T47D (cell line): ENCODE measurements at regions not wholly inside any gene's neighbourhood (a gene's known extent, or its start where the extent isn't known, plus 50 kb on each side); places are given as distances from the start of the nearest gene placed in this dataset.

Experiments
- DNase-seq, 2 experiments: peaks; one replicate each; pipeline versions ENCODE4 v3.0.0 to v3.0.0-alpha.2; 2011 to 2012; ENCODE audit warnings: low read depth in 1 of 2, low spot score in 1 of 2
- JUND ChIP-seq: IDR thresholded peaks from 2 replicates; pipeline ENCODE4 v1.6.1; 2012; ENCODE audit warnings: low read depth
- in situ Hi-C: cut with HindIII; loops from 2 replicates; pipeline ENCODE4 v1.10.0; 2016; ENCODE audit warnings: low sequenced_read_pairs, low pct_unique_long_range_greater_than_20kb

- no peak for DNase-seq
- TF ChIP-seq JUND: no peak
- in situ Hi-C loops: no loop called here
These were observed 223.9 kb upstream of the NOL4 start for GRCh38 chr18:34448662-34449061.

GRCh38 chr18:34457761-34458160 lies 233.0 kb upstream of the NOL4 start:
- in situ Hi-C loops: no loop called here
- TF ChIP-seq JUND: no peak
- DNase-seq: no peak

GRCh38 chr18:34458410-34458977 lies 233.8 kb upstream of the NOL4 start:
- in situ Hi-C loops: no loop called here
- TF ChIP-seq JUND: no peak
- DNase-seq: no peak

GRCh38 chr18:34461266-34461665 lies 236.6 kb upstream of the NOL4 start:
- no peak for TF ChIP-seq JUND
- DNase-seq: no peak
- in situ Hi-C loops: no loop called here

GRCh38 chr18:34467058-34467457 lies 242.3 kb upstream of the NOL4 start:
- DNase-seq: no peak
- in situ Hi-C loops: no loop called here
- no peak for TF ChIP-seq JUND

- no peak for TF ChIP-seq JUND
- in situ Hi-C loops: no loop called here
- DNase-seq: no peak
These were observed 229.9 kb upstream of the DTNA start for GRCh38 chr18:34480162-34480700.

- DNase-seq: no peak
- no peak for TF ChIP-seq JUND
- in situ Hi-C loops: no loop called here
These were observed 227.9 kb upstream of the DTNA start for GRCh38 chr18:34482204-34482603.

- in situ Hi-C loops: no loop called here
- DNase-seq: no peak
- TF ChIP-seq JUND: no peak
These were observed 226.9 kb upstream of the DTNA start for GRCh38 chr18:34483198-34483597.

- in situ Hi-C loops: no loop called here
- TF ChIP-seq JUND: no peak
These were observed 218.4 kb upstream of the DTNA start for GRCh38 chr18:34491719-34492118.

GRCh38 chr18:34492652-34493051 lies 217.4 kb upstream of the DTNA start:
- in situ Hi-C loops: no loop called here
- peak; percentile 7 to 49 for DNase-seq
- TF ChIP-seq JUND: no peak; the same call in 1 of the 2 replicates

More at GRCh38 chr18:34491719-34492118, 218.4 kb upstream of the DTNA start:
- DNase-seq: no peak

GRCh38 chr18:34493099-34493544 lies 217.0 kb upstream of the DTNA start:
- TF ChIP-seq JUND: no peak; the same call in none of the 2 replicates
- peak; percentile 42 to 79 for DNase-seq
- in situ Hi-C loops: no loop called here

- in situ Hi-C loops: no loop called here
- no peak for TF ChIP-seq JUND
- DNase-seq: peak; percentile 37 to 39
These were observed 216.3 kb upstream of the DTNA start for GRCh38 chr18:34493566-34494358.

GRCh38 chr18:34494359-34494696 lies 215.8 kb upstream of the DTNA start:
- in situ Hi-C loops: no loop called here
- TF ChIP-seq JUND: no peak
- DNase-seq: peak; percentile 21 to 26
